Choroid plexus epithelial cell (primary cell): ENCODE measurements at regions not wholly inside any gene's neighbourhood (a gene's known extent, or its start where the extent isn't known, plus 50 kb on each side); places are given as distances from the start of the nearest gene placed in this dataset.

Experiments
- DNase-seq: peaks from one replicate; pipeline ENCODE4 v3.0.0-alpha.2; 2010; ENCODE audit warnings: low read depth
- H3K4me3 ChIP-seq: 2 replicates; pipeline ENCODE4 v1.5.1; 2011; ENCODE audit warnings: low read depth, mild to moderate bottlenecking, control low read depth, low read length, moderate library complexity
- CTCF ChIP-seq: conservative IDR thresholded peaks from 2 replicates; pipeline ENCODE4 v1.5.1; 2011; ENCODE audit warnings: low read depth, mild to moderate bottlenecking, control low read depth, inconsistent platforms, low read length, moderate library complexity

- DNase-seq = no peak
- TF ChIP-seq CTCF = no peak
- no peak overlapping the region for H3K4me3 ChIP-seq
These were observed 92.5 kb upstream of the PITRM1 start for GRCh38 chr10:3265088-3265487.

- no peak for TF ChIP-seq CTCF
- no peak overlapping the region for H3K4me3 ChIP-seq
- peak; percentile 21 for DNase-seq
These were observed 91.7 kb upstream of the PITRM1 start for GRCh38 chr10:3264161-3264761.

GRCh38 chr10:3263747-3264146 lies 91.2 kb upstream of the PITRM1 start:
- DNase-seq = no peak
- no peak overlapping the region for H3K4me3 ChIP-seq
- TF ChIP-seq CTCF = no peak

- no peak overlapping the region for H3K4me3 ChIP-seq
- DNase-seq = no peak
- TF ChIP-seq CTCF = no peak
These were observed 90.5 kb upstream of the PITRM1 start for GRCh38 chr10:3263082-3263481.

GRCh38 chr10:3261921-3262320 lies 89.3 kb upstream of the PITRM1 start:
- no peak overlapping the region for H3K4me3 ChIP-seq
- TF ChIP-seq CTCF = no peak
- DNase-seq = no peak

GRCh38 chr10:3260066-3260834 lies 87.7 kb upstream of the PITRM1 start:
- no peak for TF ChIP-seq CTCF
- no peak overlapping the region for H3K4me3 ChIP-seq
- DNase-seq = no peak

GRCh38 chr10:3259499-3259898 lies 86.9 kb upstream of the PITRM1 start:
- TF ChIP-seq CTCF = no peak
- no peak for DNase-seq
- H3K4me3 ChIP-seq = no peak overlapping the region
